ENCODE measurements at regions not wholly inside any gene's neighbourhood (a gene's known extent, or its start where the extent isn't known, plus 50 kb on each side); places are given as distances from the start of the nearest gene placed in this dataset.

GRCh38 chr10:79005126-79005810, 63.5 kb upstream of the ZMIZ1 start:
- no peaks in the 10 kb centered on the region for H3K9me3 ChIP-seq (ENCODE audit: low read depth, low read length)
- H3K4me3 ChIP-seq: no peak overlapping the region
- no peak for DNase-seq (ENCODE audit: low read depth, low spot score)
- TF ChIP-seq EZH2 (IDR thresholded peaks at IDR 0.05) (no peak), POLR2AphosphoS5 (IDR thresholded peaks at IDR 0.05; ENCODE audit: borderline replicate concordance, low read depth, low read length) (no peak), FOXP2 (optimal IDR thresholded peaks at IDR 0.05; ENCODE audit: control extremely low read depth, extremely low read length, insufficient read depth) (no peak)
- H3K36me3 ChIP-seq (ENCODE audit: insufficient read depth, low read length): no peaks in the 10 kb centered on the region
- no peak overlapping the region for H3K27ac ChIP-seq
- no peak overlapping the region for H3K9ac ChIP-seq (ENCODE audit: insufficient read length)

- H3K9me3 ChIP-seq (ENCODE audit: low read depth, low read length): no peaks in the 10 kb centered on the region
- H3K36me3 ChIP-seq (ENCODE audit: insufficient read depth, low read length): no peaks in the 10 kb centered on the region
- no peak overlapping the region for H3K4me3 ChIP-seq
- H3K9ac ChIP-seq (ENCODE audit: insufficient read length): no peak overlapping the region
- no peak for TF ChIP-seq FOXP2 (optimal IDR thresholded peaks at IDR 0.05; ENCODE audit: control extremely low read depth, extremely low read length, insufficient read depth)
- TF ChIP-seq EZH2 (IDR thresholded peaks at IDR 0.05): no peak
- no peak for TF ChIP-seq POLR2AphosphoS5 (IDR thresholded peaks at IDR 0.05; ENCODE audit: borderline replicate concordance, low read depth, low read length)
- no peak for DNase-seq (ENCODE audit: low read depth, low spot score)
- no peak overlapping the region for H3K27ac ChIP-seq
Observed at GRCh38 chr10:79007018-79007417, 61.7 kb upstream of the ZMIZ1 start.

DNA sequence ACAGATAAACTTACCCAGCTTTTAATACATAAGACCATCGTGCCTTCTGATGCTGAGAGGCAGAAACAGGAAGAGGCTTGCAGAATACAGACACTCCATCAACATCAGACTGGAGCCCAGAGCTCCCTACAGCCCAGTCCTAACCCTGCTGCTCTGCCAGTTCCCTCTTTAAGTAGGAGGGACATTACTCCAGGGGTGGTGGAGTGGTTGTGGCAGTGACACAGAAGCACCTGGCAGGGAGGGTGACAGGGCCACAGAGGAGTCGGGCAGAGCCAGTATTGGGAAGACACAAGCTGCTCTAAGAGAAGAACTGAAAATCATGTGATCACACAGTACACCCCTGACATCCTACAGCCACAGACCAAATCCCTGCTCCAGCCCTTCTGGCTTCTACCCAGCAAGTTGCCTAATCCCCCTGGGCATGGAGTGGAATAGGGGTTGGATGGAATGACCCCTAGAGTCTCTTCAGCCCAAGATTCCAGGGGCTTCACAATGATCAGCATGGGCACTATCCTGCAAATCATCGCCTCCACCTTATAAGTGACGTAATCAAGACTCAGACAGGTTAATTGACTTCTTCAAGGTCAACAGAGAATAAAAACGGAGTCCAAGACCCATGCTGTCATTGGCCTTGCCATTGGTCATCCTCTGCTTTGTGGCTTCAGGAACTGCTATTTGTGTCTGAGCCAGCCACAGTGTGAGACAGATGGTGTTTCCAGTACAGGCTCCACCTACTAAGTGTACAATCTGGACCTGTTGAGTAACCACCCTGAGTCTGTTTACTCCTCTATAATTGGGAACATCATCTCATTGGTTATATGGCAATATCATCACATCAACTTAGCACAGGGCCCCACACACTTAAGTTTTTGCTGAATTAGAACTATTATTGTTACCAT, 61.1 kb upstream of the ZMIZ1 start:
- no peak overlapping the region for H3K9ac ChIP-seq (ENCODE audit: insufficient read length)
- H3K36me3 ChIP-seq (ENCODE audit: insufficient read depth, low read length): no peaks in the 10 kb centered on the region
- no peak for TF ChIP-seq POLR2AphosphoS5 (IDR thresholded peaks at IDR 0.05; ENCODE audit: borderline replicate concordance, low read depth, low read length)
- H3K4me3 ChIP-seq: no peak overlapping the region
- no peaks in the 10 kb centered on the region for H3K9me3 ChIP-seq (ENCODE audit: low read depth, low read length)
- no peak overlapping the region for H3K27ac ChIP-seq
- no peak for DNase-seq (ENCODE audit: low read depth, low spot score)

GRCh38 chr10:79009145-79009544, 59.6 kb upstream of the ZMIZ1 start:
- DNase-seq (ENCODE audit: low read depth, low spot score): no peak
- H3K9ac ChIP-seq (ENCODE audit: insufficient read length): no peak overlapping the region
- H3K9me3 ChIP-seq (ENCODE audit: low read depth, low read length): no peaks in the 10 kb centered on the region
- H3K4me3 ChIP-seq: no peak overlapping the region
- no peak for TF ChIP-seq POLR2AphosphoS5 (IDR thresholded peaks at IDR 0.05; ENCODE audit: borderline replicate concordance, low read depth, low read length)
- no peak for TF ChIP-seq EZH2 (IDR thresholded peaks at IDR 0.05)
- TF ChIP-seq FOXP2 (optimal IDR thresholded peaks at IDR 0.05; ENCODE audit: control extremely low read depth, extremely low read length, insufficient read depth): no peak
- H3K36me3 ChIP-seq (ENCODE audit: insufficient read depth, low read length): no peaks in the 10 kb centered on the region
- no peak overlapping the region for H3K27ac ChIP-seq

DNA sequence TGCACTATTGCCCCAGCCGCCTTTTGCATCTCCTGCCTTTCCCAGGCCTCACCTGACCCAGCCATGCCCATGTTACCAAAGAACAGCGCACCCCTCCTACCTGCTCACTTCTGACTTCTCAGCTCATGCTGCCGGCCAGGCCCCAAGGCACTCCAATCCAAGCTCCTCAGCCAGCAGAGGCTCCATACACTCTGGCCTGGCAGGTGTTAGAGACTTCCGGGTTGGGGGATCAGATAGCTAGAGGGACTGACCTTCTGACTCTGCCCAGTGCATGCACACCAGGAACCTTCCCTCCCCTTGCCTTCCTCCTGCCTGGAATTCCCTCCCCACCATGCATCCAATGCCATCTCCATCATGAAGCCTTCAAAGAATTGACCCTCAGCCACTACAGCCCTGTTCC, 56.2 kb upstream of the ZMIZ1 start:
- H3K27ac ChIP-seq: no peak overlapping the region
- H3K9me3 ChIP-seq (ENCODE audit: low read depth, low read length): no peaks in the 10 kb centered on the region
- no peak for TF ChIP-seq POLR2AphosphoS5 (IDR thresholded peaks at IDR 0.05; ENCODE audit: borderline replicate concordance, low read depth, low read length)
- no peak for TF ChIP-seq EZH2 (IDR thresholded peaks at IDR 0.05)
- TF ChIP-seq FOXP2 (optimal IDR thresholded peaks at IDR 0.05; ENCODE audit: control extremely low read depth, extremely low read length, insufficient read depth): no peak
- H3K4me3 ChIP-seq: no peak overlapping the region
- DNase-seq (ENCODE audit: low read depth, low spot score): no peak
- H3K9ac ChIP-seq (ENCODE audit: insufficient read length): no peak overlapping the region
- H3K36me3 ChIP-seq (ENCODE audit: insufficient read depth, low read length): no peaks in the 10 kb centered on the region

GRCh38 chr10:79013406-79013987, 55.3 kb upstream of the ZMIZ1 start:
- H3K9me3 ChIP-seq (ENCODE audit: low read depth, low read length): no peaks in the 10 kb centered on the region
- DNase-seq (ENCODE audit: low read depth, low spot score): no peak
- H3K27ac ChIP-seq: no peak overlapping the region
- no peaks in the 10 kb centered on the region for H3K36me3 ChIP-seq (ENCODE audit: insufficient read depth, low read length)
- no peak overlapping the region for H3K9ac ChIP-seq (ENCODE audit: insufficient read length)
- H3K4me3 ChIP-seq: no peak overlapping the region
- no peak for TF ChIP-seq EZH2 (IDR thresholded peaks at IDR 0.05)

DNA sequence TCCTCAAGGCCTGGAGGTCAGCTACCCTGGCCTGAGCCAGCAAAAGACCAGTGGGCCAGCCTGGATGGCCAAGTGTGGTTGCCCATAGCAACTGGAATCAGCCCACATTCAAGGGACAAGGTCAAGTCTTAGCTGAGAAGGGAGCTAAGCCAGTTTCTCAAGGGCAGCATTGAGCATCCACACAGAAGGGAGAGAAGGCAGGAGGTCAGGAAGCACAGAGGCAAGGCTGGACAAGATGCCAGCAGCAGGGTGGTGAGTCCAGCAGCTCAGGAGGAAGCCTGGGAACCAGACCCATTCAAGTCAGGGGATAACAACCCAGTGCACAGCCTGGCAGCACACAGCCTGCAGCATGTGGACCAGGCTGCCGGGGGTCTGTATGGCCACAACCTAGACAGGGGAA, 54.0 kb upstream of the ZMIZ1 start:
- no peak overlapping the region for H3K27ac ChIP-seq
- no peak for TF ChIP-seq FOXP2 (optimal IDR thresholded peaks at IDR 0.05; ENCODE audit: control extremely low read depth, extremely low read length, insufficient read depth)
- no peak for TF ChIP-seq EZH2 (IDR thresholded peaks at IDR 0.05)
- TF ChIP-seq POLR2AphosphoS5 (IDR thresholded peaks at IDR 0.05; ENCODE audit: borderline replicate concordance, low read depth, low read length): no peak
- H3K9me3 ChIP-seq (ENCODE audit: low read depth, low read length): no peaks in the 10 kb centered on the region
- no peak overlapping the region for H3K4me3 ChIP-seq
- no peak for DNase-seq (ENCODE audit: low read depth, low spot score)
- H3K36me3 ChIP-seq (ENCODE audit: insufficient read depth, low read length): no peaks in the 10 kb centered on the region
- H3K9ac ChIP-seq (ENCODE audit: insufficient read length): no peak overlapping the region

GRCh38 chr10:79017882-79018520, 50.8 kb upstream of the ZMIZ1 start:
- Histone ChIP-seq H3K4me3 (no peak overlapping the region), H3K9ac (ENCODE audit: insufficient read length) (no peak overlapping the region), H3K27ac (no peak overlapping the region), H3K36me3 (ENCODE audit: insufficient read depth, low read length) (no peaks in the 10 kb centered on the region), H3K9me3 (ENCODE audit: low read depth, low read length) (no peaks in the 10 kb centered on the region)
- no peak for DNase-seq (ENCODE audit: low read depth, low spot score)
- TF ChIP-seq EZH2 (IDR thresholded peaks at IDR 0.05) (no peak), FOXP2 (optimal IDR thresholded peaks at IDR 0.05; ENCODE audit: control extremely low read depth, extremely low read length, insufficient read depth) (no peak), POLR2AphosphoS5 (IDR thresholded peaks at IDR 0.05; ENCODE audit: borderline replicate concordance, low read depth, low read length) (no peak)

All from SK-N-MC (cell line).